Testis (tissue), 2 donors: ENCODE measurements at regions not wholly inside any gene's neighbourhood (a gene's known extent, or its start where the extent isn't known, plus 50 kb on each side); places are given as distances from the start of the nearest gene placed in this dataset.

ENCODE experiments used
- POLR2A ChIP-seq: fragments of 450-650 bp; IDR thresholded peaks from one replicate; pipeline ENCODE4 v1.6.1; 2017; ENCODE audit warnings: antibody characterized with exemption, mild to moderate bottlenecking, moderate library complexity
- TF ChIP-seq, protein P1 (sequence below), 3 experiments: fragments of 450-650 bp in 2 of 3; fragments of 200-600 bp in 1 of 3; sonication (generic) in 1 of 3; IDR thresholded peaks; one replicate each; pipeline ENCODE4 v1.5.1; 2016 to 2019; ENCODE audit warnings: antibody characterized with exemption in 3 of 3, mild to moderate bottlenecking in 2 of 3, moderate library complexity in 1 of 3

DNA sequence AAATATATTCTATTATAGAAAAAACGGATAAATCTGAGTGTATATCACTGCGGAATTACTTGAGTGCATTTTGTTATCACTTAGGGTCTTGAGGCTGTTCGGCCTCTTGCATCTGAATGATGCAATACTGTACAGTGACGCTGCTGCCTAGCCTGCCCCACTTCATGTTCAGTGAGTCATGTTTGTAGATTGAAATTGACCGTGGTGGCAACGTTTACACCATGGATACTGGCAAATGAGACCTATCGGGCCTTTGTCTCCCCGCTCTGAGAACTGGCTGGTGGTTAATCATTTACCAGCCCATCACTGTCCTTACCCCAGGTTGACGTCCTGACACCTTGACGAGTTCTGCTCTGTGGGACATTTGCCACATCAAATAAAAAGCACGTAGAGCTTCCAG, 510.1 kb upstream of the ADAMTS16 start:
- TF ChIP-seq, protein P1, sequence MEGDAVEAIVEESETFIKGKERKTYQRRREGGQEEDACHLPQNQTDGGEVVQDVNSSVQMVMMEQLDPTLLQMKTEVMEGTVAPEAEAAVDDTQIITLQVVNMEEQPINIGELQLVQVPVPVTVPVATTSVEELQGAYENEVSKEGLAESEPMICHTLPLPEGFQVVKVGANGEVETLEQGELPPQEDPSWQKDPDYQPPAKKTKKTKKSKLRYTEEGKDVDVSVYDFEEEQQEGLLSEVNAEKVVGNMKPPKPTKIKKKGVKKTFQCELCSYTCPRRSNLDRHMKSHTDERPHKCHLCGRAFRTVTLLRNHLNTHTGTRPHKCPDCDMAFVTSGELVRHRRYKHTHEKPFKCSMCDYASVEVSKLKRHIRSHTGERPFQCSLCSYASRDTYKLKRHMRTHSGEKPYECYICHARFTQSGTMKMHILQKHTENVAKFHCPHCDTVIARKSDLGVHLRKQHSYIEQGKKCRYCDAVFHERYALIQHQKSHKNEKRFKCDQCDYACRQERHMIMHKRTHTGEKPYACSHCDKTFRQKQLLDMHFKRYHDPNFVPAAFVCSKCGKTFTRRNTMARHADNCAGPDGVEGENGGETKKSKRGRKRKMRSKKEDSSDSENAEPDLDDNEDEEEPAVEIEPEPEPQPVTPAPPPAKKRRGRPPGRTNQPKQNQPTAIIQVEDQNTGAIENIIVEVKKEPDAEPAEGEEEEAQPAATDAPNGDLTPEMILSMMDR (IDR thresholded peaks at IDR 0.05) = no peak
- no peak for TF ChIP-seq POLR2A
